GM18873 (cell line): ENCODE measurements at regions not wholly inside any gene's neighbourhood (a gene's known extent, or its start where the extent isn't known, plus 50 kb on each side); places are given as distances from the start of the nearest gene placed in this dataset.

Experiments used
- ATAC-seq: cut with Tn5 transposase; IDR thresholded peaks from one replicate; pipeline ENCODE4 v1.9.1; 2021; ENCODE audit warnings: mild to moderate bottlenecking, moderate library complexity, moderate number of reproducible peaks; ENCODE audit not compliant: unreplicated experiment, low FRiP score

GRCh38 chr20:39132511-39132910 is 170.4 kb downstream of the DHX35 start:
- no peak for ATAC-seq

DNA sequence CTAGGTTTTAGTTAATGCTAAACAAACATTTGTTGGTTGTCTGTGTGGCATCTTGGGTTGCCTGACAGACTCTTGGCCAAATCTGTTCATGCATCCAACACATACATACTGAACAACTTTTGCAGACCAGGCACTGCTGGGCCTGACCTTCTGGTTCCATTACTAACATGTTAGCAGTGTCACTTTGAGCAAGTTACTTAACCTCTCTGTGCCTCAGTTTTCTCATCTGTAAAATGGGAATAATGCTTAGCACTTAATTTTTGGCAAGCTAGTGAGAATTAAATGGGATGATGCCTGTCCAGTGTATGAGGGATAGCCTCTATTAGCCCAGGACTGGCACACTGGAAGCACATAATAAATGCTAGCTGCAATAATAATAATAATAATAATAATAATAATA is 169.9 kb downstream of the DHX35 start:
- ATAC-seq = no peak

DNA sequence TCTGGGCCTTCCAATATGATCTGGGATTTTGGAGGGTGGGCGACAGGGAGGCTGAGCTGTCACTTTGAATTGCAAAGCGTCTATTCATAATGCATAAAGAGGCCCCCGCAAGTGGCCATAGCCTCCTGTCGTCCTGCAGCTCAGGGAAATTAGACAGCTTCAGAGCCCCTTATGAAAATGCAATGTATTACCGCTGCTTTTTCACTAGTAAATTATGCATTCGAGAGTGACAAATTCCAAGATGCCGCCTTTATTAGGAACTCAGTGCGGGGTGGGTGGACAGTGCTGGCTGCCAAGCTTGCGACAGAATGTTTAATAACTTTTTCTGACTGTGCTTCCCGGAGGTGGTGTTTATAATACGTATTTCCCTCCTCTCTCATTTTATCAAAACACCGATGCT is 168.5 kb downstream of the DHX35 start:
- no peak for ATAC-seq

DNA sequence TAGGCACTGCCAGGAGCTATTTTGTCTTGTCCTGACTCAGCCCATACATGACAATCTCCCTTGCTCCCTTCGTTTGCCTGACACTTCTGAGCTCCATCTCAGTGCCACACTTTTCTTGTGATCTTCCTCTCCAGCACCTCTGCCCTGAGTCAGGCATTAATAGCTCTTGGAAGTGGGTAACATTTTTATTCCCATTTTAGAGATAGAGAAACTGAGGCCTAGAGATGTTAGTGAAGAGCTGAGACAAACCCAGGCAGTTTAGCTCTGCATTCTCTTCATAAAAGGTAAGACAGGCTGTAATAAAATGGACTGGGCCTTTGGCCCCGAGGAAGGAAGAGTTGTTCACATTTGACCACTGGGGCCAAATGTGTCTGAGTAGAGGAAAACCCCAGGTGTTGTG is 167.4 kb downstream of the DHX35 start:
- no peak for ATAC-seq

DNA sequence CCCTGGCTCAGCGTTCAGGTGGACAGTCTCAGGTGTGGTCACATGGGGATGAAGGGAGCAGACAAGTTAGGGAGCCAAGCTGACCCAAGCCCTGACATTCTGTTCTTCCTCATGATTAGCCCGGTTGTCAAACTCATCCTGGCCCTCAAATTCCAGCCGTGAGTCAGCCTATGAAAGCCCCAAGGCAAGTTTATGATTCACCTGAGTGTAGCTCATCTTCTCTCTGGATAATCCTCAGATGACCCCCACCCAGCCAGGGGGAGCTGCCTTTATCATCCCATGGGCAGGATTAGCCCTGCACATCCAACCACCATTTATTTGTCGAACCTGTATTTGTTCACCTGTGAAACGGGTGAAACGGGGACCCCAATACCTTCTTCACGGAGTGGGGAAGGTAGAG is 161.9 kb downstream of the DHX35 start:
- ATAC-seq = no peak

GRCh38 chr20:39123185-39123557 is 161.0 kb downstream of the DHX35 start:
- ATAC-seq = no peak

GRCh38 chr20:39117491-39117890 is 155.3 kb downstream of the DHX35 start:
- ATAC-seq = no peak

DNA sequence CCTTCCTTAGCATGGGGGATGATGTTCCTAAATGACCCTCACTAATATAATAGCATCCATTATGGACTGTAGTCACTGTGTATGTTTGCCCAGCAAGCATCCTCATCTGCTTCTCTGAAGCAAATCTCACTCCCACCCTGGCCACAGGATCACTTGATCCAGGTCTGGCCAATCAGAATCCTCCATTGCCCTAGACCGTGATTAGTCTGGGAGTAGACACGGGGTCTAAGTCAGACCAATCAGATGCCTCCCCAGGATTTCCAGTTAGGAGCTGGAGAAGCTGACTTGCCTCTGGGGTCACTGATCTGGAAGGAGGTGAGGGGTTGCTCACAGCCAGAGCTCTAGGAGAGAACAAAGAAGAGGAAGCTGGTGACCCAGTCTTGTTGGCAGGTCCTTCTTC is 153.9 kb downstream of the DHX35 start:
- ATAC-seq = no peak

GRCh38 chr20:39112178-39112743 is 150.1 kb downstream of the DHX35 start:
- no peak for ATAC-seq

GRCh38 chr20:39111359-39112177 is 149.4 kb downstream of the DHX35 start:
- ATAC-seq = no peak

- ATAC-seq = no peak
These were observed 148.6 kb downstream of the DHX35 start for GRCh38 chr20:39110819-39111136.

- no peak for ATAC-seq
These were observed 148.0 kb downstream of the DHX35 start for GRCh38 chr20:39109933-39110818.

GRCh38 chr20:39108746-39109145 is 146.6 kb downstream of the DHX35 start:
- ATAC-seq = no peak

GRCh38 chr20:39107741-39108140 is 145.6 kb downstream of the DHX35 start:
- no peak for ATAC-seq

DNA sequence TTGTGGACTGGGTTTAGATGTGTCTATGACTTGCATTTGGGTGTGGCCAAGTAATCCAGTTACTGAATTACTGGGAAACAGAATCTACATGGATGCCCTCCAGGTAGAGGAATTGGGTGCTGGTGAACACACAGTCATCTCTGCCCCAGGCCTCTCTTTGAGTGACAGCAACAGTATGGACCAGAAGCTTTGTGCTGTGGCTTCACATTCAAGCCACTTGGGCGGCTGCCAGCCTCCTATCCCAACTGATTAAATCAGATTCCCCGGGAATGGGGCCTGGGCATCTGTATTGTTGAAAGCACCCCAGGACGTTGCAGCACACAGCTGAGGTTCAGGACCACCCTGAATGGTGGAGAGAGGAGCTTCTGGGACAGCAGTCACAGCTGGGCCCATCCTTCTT is 144.6 kb downstream of the DHX35 start:
- no peak for ATAC-seq

- ATAC-seq = no peak
These were observed 143.4 kb downstream of the DHX35 start for GRCh38 chr20:39105551-39105950.

GRCh38 chr20:39103732-39104131 is 141.6 kb downstream of the DHX35 start:
- no peak for ATAC-seq

DNA sequence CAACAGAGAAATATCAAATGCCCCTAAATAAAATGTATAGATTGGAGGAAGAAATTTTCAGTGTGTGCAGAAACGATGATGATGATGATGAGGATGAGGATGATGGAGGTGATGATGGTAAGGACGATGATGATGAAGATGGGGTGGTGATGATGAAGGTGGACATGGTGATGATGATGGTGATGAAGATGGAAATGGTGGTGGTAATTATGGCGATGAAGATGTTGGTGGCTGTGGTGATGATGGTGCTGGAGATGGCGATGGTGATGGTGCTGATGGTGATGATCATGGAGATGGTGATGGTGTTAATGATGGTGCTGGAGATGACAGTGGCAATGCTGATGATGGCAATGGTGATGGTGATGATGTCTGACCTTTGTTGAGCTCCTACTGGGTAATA is 141.2 kb downstream of the DHX35 start:
- no peak for ATAC-seq

- ATAC-seq = no peak
These were observed 139.8 kb downstream of the DHX35 start for GRCh38 chr20:39101895-39102294.

DNA sequence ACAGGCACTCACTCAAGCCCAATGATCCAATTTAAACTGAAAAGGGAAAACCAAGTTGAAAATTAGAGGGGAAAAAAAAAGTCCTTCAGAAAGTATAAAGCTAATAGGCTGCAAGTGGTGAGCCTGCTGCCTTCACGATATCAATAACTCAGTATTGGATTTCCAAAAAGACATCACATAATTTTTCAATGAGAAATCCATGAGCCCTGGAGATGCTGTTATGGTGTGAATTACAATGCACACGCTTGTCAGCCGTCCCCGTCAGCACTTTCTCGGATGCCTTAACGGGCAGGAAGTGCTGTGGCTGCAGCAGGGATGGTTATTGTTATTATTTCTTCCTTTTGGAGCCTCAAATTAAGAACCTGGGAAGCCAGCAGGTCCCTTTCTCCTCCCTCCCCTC is 138.5 kb downstream of the DHX35 start:
- no peak for ATAC-seq

- no peak for ATAC-seq
These were observed 135.7 kb downstream of the DHX35 start for GRCh38 chr20:39097889-39098288.

- ATAC-seq = no peak
These were observed 133.7 kb downstream of the DHX35 start for GRCh38 chr20:39095870-39096269.
